ENCODE measurements at regions not wholly inside any gene's neighbourhood (a gene's known extent, or its start where the extent isn't known, plus 50 kb on each side); places are given as distances from the start of the nearest gene placed in this dataset.

DNA sequence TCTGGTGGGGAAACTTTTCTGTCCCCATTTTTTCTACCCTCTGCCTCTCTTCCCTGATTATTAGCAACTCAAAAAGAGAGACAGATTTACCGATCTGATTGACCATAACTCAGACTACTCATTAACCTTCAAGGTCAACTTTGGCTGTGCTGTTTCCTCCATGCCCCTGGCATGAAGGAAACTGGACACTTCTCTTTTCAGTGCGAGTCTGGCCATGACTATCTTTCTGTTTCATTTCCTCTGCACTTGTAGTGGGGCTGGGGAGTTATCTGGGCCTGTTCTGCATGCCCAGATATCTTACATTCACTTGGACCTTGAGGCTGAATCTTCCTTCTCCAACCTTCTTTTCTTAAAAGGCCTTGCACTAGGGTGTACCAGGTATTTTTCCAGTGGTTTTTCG is 76.9 kb upstream of the SLCO2A1 start:
- Histone ChIP-seq H3K14ac (ENCODE audit: low read length) (no peak overlapping the region), H3K4me3 (ENCODE audit: low read length in 2 of 2) (no peak overlapping the region), H2AK5ac (ENCODE audit: low read depth, low read length) (no peak overlapping the region), H2BK120ac (ENCODE audit: low read depth, low read length) (no peak overlapping the region), H2AFZ (ENCODE audit: low read length) (no peak overlapping the region), H3K27ac (replicated peaks; ENCODE audit: low read length) (no peak overlapping the region), H4K91ac (ENCODE audit: low read depth, low read length, poor library complexity) (no peak overlapping the region), H3K27me3 (ENCODE audit: control insufficient read depth in 3 of 3, insufficient read depth in 3 of 3, low read depth in 1 of 3, low read length in 3 of 3) (no peaks in the 10 kb centered on the region), H2BK5ac (ENCODE audit: low read length) (no peak overlapping the region), H3K4me2 (ENCODE audit: insufficient read depth, low read length, poor library complexity, severe bottlenecking) (no peak overlapping the region), H3K9me3 (replicated peaks in 1 of 2; ENCODE audit: control insufficient read depth in 2 of 2, insufficient read depth in 1 of 2, low read depth in 1 of 2, low read length in 2 of 2) (peaks cover 0 to 8% of the 10 kb centered on the region in 2 donors), H4K8ac (ENCODE audit: low read depth, low read length) (no peak overlapping the region), H2BK15ac (ENCODE audit: low read length) (no peak overlapping the region), H3K23ac (ENCODE audit: low read depth, low read length, poor library complexity) (no peak overlapping the region), H3K36me3 (replicated peaks in 1 of 2; ENCODE audit: control insufficient read depth in 2 of 2, insufficient read depth in 2 of 2, low read length in 2 of 2) (no peaks in the 10 kb centered on the region), H3K9ac (ENCODE audit: low read depth, low read length, poor library complexity) (no peak overlapping the region), H3K4ac (ENCODE audit: low read length) (no peak overlapping the region), H2BK12ac (ENCODE audit: low read length) (no peak overlapping the region), H3K18ac (ENCODE audit: low read length) (no peak overlapping the region), H3K79me1 (ENCODE audit: low read depth, low read length) (no peaks in the 10 kb centered on the region), H3K4me1 (ENCODE audit: control insufficient read depth in 2 of 2, insufficient read depth in 1 of 2, low read depth in 1 of 2, low read length in 2 of 2) (no peaks in the 10 kb centered on the region)
- no CpG with 5 or more reads among the region's 3 CpGs for WGBS, 2 donors (ENCODE audit: extremely low coverage in 2 of 2, insufficient read length in 2 of 2, insufficient replicate concordance in 1 of 2)
- DNase-seq (ENCODE audit: low spot score), result no peak

GRCh38 chr3:134105876-134106556 is 76.3 kb upstream of the SLCO2A1 start:
- no peak overlapping the region for H3K27ac ChIP-seq (replicated peaks; ENCODE audit: low read length)
- no peak overlapping the region for H3K4me3 ChIP-seq (ENCODE audit: low read length in 2 of 2)
- no peak overlapping the region for H2BK120ac ChIP-seq (ENCODE audit: low read depth, low read length)
- no peak overlapping the region for H4K91ac ChIP-seq (ENCODE audit: low read depth, low read length, poor library complexity)
- H3K27me3 ChIP-seq (ENCODE audit: control insufficient read depth in 3 of 3, insufficient read depth in 3 of 3, low read depth in 1 of 3, low read length in 3 of 3), result no peaks in the 10 kb centered on the region
- H3K36me3 ChIP-seq (replicated peaks in 1 of 2; ENCODE audit: control insufficient read depth in 2 of 2, insufficient read depth in 2 of 2, low read length in 2 of 2), result no peaks in the 10 kb centered on the region
- no peak overlapping the region for H2BK15ac ChIP-seq (ENCODE audit: low read length)
- no peaks in the 10 kb centered on the region for H3K4me1 ChIP-seq (ENCODE audit: control insufficient read depth in 2 of 2, insufficient read depth in 1 of 2, low read depth in 1 of 2, low read length in 2 of 2)
- peaks cover 0 to 8% of the 10 kb centered on the region in 2 donors for H3K9me3 ChIP-seq (replicated peaks in 1 of 2; ENCODE audit: control insufficient read depth in 2 of 2, insufficient read depth in 1 of 2, low read depth in 1 of 2, low read length in 2 of 2)
- H3K23ac ChIP-seq (ENCODE audit: low read depth, low read length, poor library complexity), result peak overlapping the region; percentile 19
- no peak overlapping the region for H4K8ac ChIP-seq (ENCODE audit: low read depth, low read length)
- no peak overlapping the region for H2AFZ ChIP-seq (ENCODE audit: low read length)
- no peaks in the 10 kb centered on the region for H3K79me1 ChIP-seq (ENCODE audit: low read depth, low read length)
- no peak overlapping the region for H2AK5ac ChIP-seq (ENCODE audit: low read depth, low read length)
- H3K18ac ChIP-seq (ENCODE audit: low read length), result peak overlapping the region; percentile 45
- no peak overlapping the region for H2BK5ac ChIP-seq (ENCODE audit: low read length)
- H3K9ac ChIP-seq (ENCODE audit: low read depth, low read length, poor library complexity), result no peak overlapping the region
- H3K4ac ChIP-seq (ENCODE audit: low read length), result no peak overlapping the region
- DNase-seq (ENCODE audit: low spot score), result no peak
- no CpG with 5 or more reads among the region's 2 CpGs for WGBS, 2 donors (ENCODE audit: extremely low coverage in 2 of 2, insufficient read length in 2 of 2, insufficient replicate concordance in 1 of 2)
- no peak overlapping the region for H2BK12ac ChIP-seq (ENCODE audit: low read length)
- H3K14ac ChIP-seq (ENCODE audit: low read length), result no peak overlapping the region
- H3K4me2 ChIP-seq (ENCODE audit: insufficient read depth, low read length, poor library complexity, severe bottlenecking), result no peak overlapping the region

DNA sequence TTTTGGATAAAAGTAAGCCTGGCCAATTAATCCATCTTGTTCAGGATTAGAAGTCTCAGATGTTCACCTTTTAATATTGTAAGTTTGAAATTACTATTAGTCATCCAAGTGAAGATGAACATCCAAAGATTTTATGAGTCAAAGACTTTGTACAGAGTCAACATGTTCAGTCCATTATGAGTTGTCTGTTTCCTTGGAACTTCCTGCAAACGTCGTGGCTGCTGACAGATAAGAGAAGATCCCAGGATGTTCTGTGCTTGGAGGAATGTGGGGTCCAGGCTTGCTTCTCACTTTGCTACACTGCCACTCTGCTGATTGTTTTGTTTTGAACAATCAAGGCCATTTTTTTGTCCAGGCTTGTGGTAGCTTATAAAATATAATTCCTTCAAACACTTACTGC is 74.3 kb upstream of the SLCO2A1 start:
- no peak overlapping the region for H3K4ac ChIP-seq (ENCODE audit: low read length)
- H3K14ac ChIP-seq (ENCODE audit: low read length), result no peak overlapping the region
- no peak overlapping the region for H2AK5ac ChIP-seq (ENCODE audit: low read depth, low read length)
- H4K91ac ChIP-seq (ENCODE audit: low read depth, low read length, poor library complexity), result no peak overlapping the region
- no peak overlapping the region for H2BK5ac ChIP-seq (ENCODE audit: low read length)
- no peak overlapping the region for H2BK12ac ChIP-seq (ENCODE audit: low read length)
- H2BK120ac ChIP-seq (ENCODE audit: low read depth, low read length), result no peak overlapping the region
- H3K4me1 ChIP-seq (ENCODE audit: control insufficient read depth in 2 of 2, insufficient read depth in 1 of 2, low read depth in 1 of 2, low read length in 2 of 2), result no peaks in the 10 kb centered on the region
- H3K18ac ChIP-seq (ENCODE audit: low read length), result no peak overlapping the region
- no peak overlapping the region for H3K4me2 ChIP-seq (ENCODE audit: insufficient read depth, low read length, poor library complexity, severe bottlenecking)
- H3K27ac ChIP-seq (replicated peaks; ENCODE audit: low read length), result no peak overlapping the region
- no peaks in the 10 kb centered on the region for H3K79me1 ChIP-seq (ENCODE audit: low read depth, low read length)
- no peak overlapping the region for H2AFZ ChIP-seq (ENCODE audit: low read length)
- no peaks in the 10 kb centered on the region for H3K36me3 ChIP-seq (replicated peaks in 1 of 2; ENCODE audit: control insufficient read depth in 2 of 2, insufficient read depth in 2 of 2, low read length in 2 of 2)
- no peaks in the 10 kb centered on the region for H3K27me3 ChIP-seq (ENCODE audit: control insufficient read depth in 3 of 3, insufficient read depth in 3 of 3, low read depth in 1 of 3, low read length in 3 of 3)
- H3K23ac ChIP-seq (ENCODE audit: low read depth, low read length, poor library complexity), result no peak overlapping the region
- no peak overlapping the region for H3K9ac ChIP-seq (ENCODE audit: low read depth, low read length, poor library complexity)
- no peak for DNase-seq (ENCODE audit: low spot score)
- H2BK15ac ChIP-seq (ENCODE audit: low read length), result no peak overlapping the region
- H3K9me3 ChIP-seq (replicated peaks in 1 of 2; ENCODE audit: control insufficient read depth in 2 of 2, insufficient read depth in 1 of 2, low read depth in 1 of 2, low read length in 2 of 2), result peaks cover 0 to 8% of the 10 kb centered on the region in 2 donors
- WGBS, 2 donors (ENCODE audit: extremely low coverage in 2 of 2, insufficient read length in 2 of 2, insufficient replicate concordance in 1 of 2), result no CpG with 5 or more reads among the region's 2 CpGs
- no peak overlapping the region for H4K8ac ChIP-seq (ENCODE audit: low read depth, low read length)
- no peak overlapping the region for H3K4me3 ChIP-seq (ENCODE audit: low read length in 2 of 2)

GRCh38 chr3:134103470-134103869 is 73.7 kb upstream of the SLCO2A1 start:
- DNase-seq (ENCODE audit: low spot score), result no peak
- no CpG with 5 or more reads among the region's 1 CpG for WGBS, 2 donors (ENCODE audit: extremely low coverage in 2 of 2, insufficient read length in 2 of 2, insufficient replicate concordance in 1 of 2)
- H2AK5ac ChIP-seq (ENCODE audit: low read depth, low read length), result no peak overlapping the region
- H3K4me3 ChIP-seq (ENCODE audit: low read length in 2 of 2), result no peak overlapping the region
- no peaks in the 10 kb centered on the region for H3K27me3 ChIP-seq (ENCODE audit: control insufficient read depth in 3 of 3, insufficient read depth in 3 of 3, low read depth in 1 of 3, low read length in 3 of 3)
- no peaks in the 10 kb centered on the region for H3K36me3 ChIP-seq (replicated peaks in 1 of 2; ENCODE audit: control insufficient read depth in 2 of 2, insufficient read depth in 2 of 2, low read length in 2 of 2)
- H4K8ac ChIP-seq (ENCODE audit: low read depth, low read length), result no peak overlapping the region
- H3K4ac ChIP-seq (ENCODE audit: low read length), result no peak overlapping the region
- H3K23ac ChIP-seq (ENCODE audit: low read depth, low read length, poor library complexity), result no peak overlapping the region
- no peak overlapping the region for H4K91ac ChIP-seq (ENCODE audit: low read depth, low read length, poor library complexity)
- no peaks in the 10 kb centered on the region for H3K4me1 ChIP-seq (ENCODE audit: control insufficient read depth in 2 of 2, insufficient read depth in 1 of 2, low read depth in 1 of 2, low read length in 2 of 2)
- H3K27ac ChIP-seq (replicated peaks; ENCODE audit: low read length), result no peak overlapping the region
- H2AFZ ChIP-seq (ENCODE audit: low read length), result no peak overlapping the region
- no peaks in the 10 kb centered on the region for H3K79me1 ChIP-seq (ENCODE audit: low read depth, low read length)
- H3K9me3 ChIP-seq (replicated peaks in 1 of 2; ENCODE audit: control insufficient read depth in 2 of 2, insufficient read depth in 1 of 2, low read depth in 1 of 2, low read length in 2 of 2), result peaks cover 0 to 8% of the 10 kb centered on the region in 2 donors
- no peak overlapping the region for H2BK5ac ChIP-seq (ENCODE audit: low read length)
- H3K14ac ChIP-seq (ENCODE audit: low read length), result no peak overlapping the region
- no peak overlapping the region for H2BK12ac ChIP-seq (ENCODE audit: low read length)
- H3K18ac ChIP-seq (ENCODE audit: low read length), result no peak overlapping the region
- no peak overlapping the region for H3K4me2 ChIP-seq (ENCODE audit: insufficient read depth, low read length, poor library complexity, severe bottlenecking)
- no peak overlapping the region for H2BK15ac ChIP-seq (ENCODE audit: low read length)
- no peak overlapping the region for H3K9ac ChIP-seq (ENCODE audit: low read depth, low read length, poor library complexity)
- no peak overlapping the region for H2BK120ac ChIP-seq (ENCODE audit: low read depth, low read length)

Data from neuronal stem cell (in vitro differentiated cells).